ENCODE measurements at regions not wholly inside any gene's neighbourhood (a gene's known extent, or its start where the extent isn't known, plus 50 kb on each side); places are given as distances from the start of the nearest gene placed in this dataset.

DNA sequence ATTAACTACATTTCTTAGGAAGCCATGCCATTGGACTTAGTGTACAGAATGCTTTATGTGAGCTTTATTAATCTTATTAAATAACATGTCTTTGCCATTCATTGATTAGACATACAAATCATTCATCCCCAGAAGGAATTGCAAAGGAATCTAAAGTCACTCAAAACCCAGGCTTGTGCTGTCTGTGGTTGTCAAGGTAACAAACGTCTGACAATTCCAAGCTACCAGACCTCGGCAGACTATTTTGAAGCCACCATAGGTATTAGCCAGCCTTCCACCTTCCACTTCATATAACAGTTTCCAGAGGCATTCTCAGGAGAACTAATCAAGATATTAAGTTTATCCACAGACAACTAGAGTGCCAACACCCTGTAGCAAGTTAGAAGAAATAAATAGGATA lies 135.2 kb upstream of the TUSC1 start:
- H3K36me3 Mint-ChIP-seq: peaks cover 2% of the 10 kb centered on the region; the same call in 1 of the 2 replicates
- H3K9me3 Mint-ChIP-seq: peaks cover 19% of the 10 kb centered on the region
- no peak for TF ChIP-seq SP1 (CRISPR knock-in tag; conservative IDR thresholded peaks at IDR 0.05)
- no peak for TF ChIP-seq ATF1 (CRISPR knock-in tag; IDR thresholded peaks at IDR 0.05)
- no peak for TF ChIP-seq SMAD3 (CRISPR knock-in tag; IDR thresholded peaks at IDR 0.05; ENCODE audit: borderline replicate concordance)
- TF ChIP-seq, protein P1, sequence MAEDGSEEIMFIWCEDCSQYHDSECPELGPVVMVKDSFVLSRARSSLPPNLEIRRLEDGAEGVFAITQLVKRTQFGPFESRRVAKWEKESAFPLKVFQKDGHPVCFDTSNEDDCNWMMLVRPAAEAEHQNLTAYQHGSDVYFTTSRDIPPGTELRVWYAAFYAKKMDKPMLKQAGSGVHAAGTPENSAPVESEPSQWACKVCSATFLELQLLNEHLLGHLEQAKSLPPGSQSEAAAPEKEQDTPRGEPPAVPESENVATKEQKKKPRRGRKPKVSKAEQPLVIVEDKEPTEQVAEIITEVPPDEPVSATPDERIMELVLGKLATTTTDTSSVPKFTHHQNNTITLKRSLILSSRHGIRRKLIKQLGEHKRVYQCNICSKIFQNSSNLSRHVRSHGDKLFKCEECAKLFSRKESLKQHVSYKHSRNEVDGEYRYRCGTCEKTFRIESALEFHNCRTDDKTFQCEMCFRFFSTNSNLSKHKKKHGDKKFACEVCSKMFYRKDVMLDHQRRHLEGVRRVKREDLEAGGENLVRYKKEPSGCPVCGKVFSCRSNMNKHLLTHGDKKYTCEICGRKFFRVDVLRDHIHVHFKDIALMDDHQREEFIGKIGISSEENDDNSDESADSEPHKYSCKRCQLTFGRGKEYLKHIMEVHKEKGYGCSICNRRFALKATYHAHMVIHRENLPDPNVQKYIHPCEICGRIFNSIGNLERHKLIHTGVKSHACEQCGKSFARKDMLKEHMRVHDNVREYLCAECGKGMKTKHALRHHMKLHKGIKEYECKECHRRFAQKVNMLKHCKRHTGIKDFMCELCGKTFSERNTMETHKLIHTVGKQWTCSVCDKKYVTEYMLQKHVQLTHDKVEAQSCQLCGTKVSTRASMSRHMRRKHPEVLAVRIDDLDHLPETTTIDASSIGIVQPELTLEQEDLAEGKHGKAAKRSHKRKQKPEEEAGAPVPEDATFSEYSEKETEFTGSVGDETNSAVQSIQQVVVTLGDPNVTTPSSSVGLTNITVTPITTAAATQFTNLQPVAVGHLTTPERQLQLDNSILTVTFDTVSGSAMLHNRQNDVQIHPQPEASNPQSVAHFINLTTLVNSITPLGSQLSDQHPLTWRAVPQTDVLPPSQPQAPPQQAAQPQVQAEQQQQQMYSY (CRISPR knock-in tag; IDR thresholded peaks at IDR 0.05): no peak
- TF ChIP-seq ZNF138 (CRISPR knock-in tag; conservative IDR thresholded peaks at IDR 0.05): no peak
- no peak for TF ChIP-seq RORB (CRISPR knock-in tag; IDR thresholded peaks at IDR 0.05)
- TF ChIP-seq FOXJ3 (CRISPR knock-in tag; IDR thresholded peaks at IDR 0.05; ENCODE audit: borderline replicate concordance): no peak
- no peak for TF ChIP-seq ELF4 (CRISPR knock-in tag; IDR thresholded peaks at IDR 0.05; ENCODE audit: low read depth)
- TF ChIP-seq ZNF416 (CRISPR knock-in tag; IDR thresholded peaks at IDR 0.05): no peak
- TF ChIP-seq, protein P2, sequence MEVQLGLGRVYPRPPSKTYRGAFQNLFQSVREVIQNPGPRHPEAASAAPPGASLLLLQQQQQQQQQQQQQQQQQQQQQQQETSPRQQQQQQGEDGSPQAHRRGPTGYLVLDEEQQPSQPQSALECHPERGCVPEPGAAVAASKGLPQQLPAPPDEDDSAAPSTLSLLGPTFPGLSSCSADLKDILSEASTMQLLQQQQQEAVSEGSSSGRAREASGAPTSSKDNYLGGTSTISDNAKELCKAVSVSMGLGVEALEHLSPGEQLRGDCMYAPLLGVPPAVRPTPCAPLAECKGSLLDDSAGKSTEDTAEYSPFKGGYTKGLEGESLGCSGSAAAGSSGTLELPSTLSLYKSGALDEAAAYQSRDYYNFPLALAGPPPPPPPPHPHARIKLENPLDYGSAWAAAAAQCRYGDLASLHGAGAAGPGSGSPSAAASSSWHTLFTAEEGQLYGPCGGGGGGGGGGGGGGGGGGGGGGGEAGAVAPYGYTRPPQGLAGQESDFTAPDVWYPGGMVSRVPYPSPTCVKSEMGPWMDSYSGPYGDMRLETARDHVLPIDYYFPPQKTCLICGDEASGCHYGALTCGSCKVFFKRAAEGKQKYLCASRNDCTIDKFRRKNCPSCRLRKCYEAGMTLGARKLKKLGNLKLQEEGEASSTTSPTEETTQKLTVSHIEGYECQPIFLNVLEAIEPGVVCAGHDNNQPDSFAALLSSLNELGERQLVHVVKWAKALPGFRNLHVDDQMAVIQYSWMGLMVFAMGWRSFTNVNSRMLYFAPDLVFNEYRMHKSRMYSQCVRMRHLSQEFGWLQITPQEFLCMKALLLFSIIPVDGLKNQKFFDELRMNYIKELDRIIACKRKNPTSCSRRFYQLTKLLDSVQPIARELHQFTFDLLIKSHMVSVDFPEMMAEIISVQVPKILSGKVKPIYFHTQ (CRISPR knock-in tag; IDR thresholded peaks at IDR 0.05): no peak
- TF ChIP-seq, protein P3, sequence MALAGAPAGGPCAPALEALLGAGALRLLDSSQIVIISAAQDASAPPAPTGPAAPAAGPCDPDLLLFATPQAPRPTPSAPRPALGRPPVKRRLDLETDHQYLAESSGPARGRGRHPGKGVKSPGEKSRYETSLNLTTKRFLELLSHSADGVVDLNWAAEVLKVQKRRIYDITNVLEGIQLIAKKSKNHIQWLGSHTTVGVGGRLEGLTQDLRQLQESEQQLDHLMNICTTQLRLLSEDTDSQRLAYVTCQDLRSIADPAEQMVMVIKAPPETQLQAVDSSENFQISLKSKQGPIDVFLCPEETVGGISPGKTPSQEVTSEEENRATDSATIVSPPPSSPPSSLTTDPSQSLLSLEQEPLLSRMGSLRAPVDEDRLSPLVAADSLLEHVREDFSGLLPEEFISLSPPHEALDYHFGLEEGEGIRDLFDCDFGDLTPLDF (CRISPR knock-in tag; IDR thresholded peaks at IDR 0.05): no peak
- TF ChIP-seq, protein P4, sequence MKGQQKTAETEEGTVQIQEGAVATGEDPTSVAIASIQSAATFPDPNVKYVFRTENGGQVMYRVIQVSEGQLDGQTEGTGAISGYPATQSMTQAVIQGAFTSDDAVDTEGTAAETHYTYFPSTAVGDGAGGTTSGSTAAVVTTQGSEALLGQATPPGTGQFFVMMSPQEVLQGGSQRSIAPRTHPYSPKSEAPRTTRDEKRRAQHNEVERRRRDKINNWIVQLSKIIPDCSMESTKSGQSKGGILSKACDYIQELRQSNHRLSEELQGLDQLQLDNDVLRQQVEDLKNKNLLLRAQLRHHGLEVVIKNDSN (CRISPR knock-in tag; IDR thresholded peaks at IDR 0.05): no peak
- TF ChIP-seq CREM (CRISPR knock-in tag; IDR thresholded peaks at IDR 0.05): no peak
- TF ChIP-seq, protein P5, sequence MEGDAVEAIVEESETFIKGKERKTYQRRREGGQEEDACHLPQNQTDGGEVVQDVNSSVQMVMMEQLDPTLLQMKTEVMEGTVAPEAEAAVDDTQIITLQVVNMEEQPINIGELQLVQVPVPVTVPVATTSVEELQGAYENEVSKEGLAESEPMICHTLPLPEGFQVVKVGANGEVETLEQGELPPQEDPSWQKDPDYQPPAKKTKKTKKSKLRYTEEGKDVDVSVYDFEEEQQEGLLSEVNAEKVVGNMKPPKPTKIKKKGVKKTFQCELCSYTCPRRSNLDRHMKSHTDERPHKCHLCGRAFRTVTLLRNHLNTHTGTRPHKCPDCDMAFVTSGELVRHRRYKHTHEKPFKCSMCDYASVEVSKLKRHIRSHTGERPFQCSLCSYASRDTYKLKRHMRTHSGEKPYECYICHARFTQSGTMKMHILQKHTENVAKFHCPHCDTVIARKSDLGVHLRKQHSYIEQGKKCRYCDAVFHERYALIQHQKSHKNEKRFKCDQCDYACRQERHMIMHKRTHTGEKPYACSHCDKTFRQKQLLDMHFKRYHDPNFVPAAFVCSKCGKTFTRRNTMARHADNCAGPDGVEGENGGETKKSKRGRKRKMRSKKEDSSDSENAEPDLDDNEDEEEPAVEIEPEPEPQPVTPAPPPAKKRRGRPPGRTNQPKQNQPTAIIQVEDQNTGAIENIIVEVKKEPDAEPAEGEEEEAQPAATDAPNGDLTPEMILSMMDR (IDR thresholded peaks at IDR 0.05): no peak
- TF ChIP-seq, protein P6, sequence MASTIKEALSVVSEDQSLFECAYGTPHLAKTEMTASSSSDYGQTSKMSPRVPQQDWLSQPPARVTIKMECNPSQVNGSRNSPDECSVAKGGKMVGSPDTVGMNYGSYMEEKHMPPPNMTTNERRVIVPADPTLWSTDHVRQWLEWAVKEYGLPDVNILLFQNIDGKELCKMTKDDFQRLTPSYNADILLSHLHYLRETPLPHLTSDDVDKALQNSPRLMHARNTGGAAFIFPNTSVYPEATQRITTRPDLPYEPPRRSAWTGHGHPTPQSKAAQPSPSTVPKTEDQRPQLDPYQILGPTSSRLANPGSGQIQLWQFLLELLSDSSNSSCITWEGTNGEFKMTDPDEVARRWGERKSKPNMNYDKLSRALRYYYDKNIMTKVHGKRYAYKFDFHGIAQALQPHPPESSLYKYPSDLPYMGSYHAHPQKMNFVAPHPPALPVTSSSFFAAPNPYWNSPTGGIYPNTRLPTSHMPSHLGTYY (CRISPR knock-in tag; IDR thresholded peaks at IDR 0.05): no peak
- TF ChIP-seq, protein P7, sequence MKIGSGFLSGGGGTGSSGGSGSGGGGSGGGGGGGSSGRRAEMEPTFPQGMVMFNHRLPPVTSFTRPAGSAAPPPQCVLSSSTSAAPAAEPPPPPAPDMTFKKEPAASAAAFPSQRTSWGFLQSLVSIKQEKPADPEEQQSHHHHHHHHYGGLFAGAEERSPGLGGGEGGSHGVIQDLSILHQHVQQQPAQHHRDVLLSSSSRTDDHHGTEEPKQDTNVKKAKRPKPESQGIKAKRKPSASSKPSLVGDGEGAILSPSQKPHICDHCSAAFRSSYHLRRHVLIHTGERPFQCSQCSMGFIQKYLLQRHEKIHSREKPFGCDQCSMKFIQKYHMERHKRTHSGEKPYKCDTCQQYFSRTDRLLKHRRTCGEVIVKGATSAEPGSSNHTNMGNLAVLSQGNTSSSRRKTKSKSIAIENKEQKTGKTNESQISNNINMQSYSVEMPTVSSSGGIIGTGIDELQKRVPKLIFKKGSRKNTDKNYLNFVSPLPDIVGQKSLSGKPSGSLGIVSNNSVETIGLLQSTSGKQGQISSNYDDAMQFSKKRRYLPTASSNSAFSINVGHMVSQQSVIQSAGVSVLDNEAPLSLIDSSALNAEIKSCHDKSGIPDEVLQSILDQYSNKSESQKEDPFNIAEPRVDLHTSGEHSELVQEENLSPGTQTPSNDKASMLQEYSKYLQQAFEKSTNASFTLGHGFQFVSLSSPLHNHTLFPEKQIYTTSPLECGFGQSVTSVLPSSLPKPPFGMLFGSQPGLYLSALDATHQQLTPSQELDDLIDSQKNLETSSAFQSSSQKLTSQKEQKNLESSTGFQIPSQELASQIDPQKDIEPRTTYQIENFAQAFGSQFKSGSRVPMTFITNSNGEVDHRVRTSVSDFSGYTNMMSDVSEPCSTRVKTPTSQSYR (CRISPR knock-in tag; IDR thresholded peaks at IDR 0.05): no peak
- TF ChIP-seq ZNF232 (CRISPR knock-in tag; IDR thresholded peaks at IDR 0.05): no peak
- no peak for TF ChIP-seq TEAD1 (CRISPR knock-in tag; IDR thresholded peaks at IDR 0.05)
- TF ChIP-seq, protein P8, sequence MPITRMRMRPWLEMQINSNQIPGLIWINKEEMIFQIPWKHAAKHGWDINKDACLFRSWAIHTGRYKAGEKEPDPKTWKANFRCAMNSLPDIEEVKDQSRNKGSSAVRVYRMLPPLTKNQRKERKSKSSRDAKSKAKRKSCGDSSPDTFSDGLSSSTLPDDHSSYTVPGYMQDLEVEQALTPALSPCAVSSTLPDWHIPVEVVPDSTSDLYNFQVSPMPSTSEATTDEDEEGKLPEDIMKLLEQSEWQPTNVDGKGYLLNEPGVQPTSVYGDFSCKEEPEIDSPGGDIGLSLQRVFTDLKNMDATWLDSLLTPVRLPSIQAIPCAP (CRISPR knock-in tag; IDR thresholded peaks at IDR 0.05): no peak
- TF ChIP-seq, protein P9, sequence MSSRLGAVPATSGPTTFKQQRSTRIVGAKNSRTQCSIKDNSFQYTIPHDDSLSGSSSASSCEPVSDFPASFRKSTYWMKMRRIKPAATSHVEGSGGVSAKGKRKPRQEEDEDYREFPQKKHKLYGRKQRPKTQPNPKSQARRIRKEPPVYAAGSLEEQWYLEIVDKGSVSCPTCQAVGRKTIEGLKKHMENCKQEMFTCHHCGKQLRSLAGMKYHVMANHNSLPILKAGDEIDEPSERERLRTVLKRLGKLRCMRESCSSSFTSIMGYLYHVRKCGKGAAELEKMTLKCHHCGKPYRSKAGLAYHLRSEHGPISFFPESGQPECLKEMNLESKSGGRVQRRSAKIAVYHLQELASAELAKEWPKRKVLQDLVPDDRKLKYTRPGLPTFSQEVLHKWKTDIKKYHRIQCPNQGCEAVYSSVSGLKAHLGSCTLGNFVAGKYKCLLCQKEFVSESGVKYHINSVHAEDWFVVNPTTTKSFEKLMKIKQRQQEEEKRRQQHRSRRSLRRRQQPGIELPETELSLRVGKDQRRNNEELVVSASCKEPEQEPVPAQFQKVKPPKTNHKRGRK (CRISPR knock-in tag; IDR thresholded peaks at IDR 0.05; ENCODE audit: borderline replicate concordance): no peak
- ChIA-PET POLR2A (no interaction called here), CTCF (no interaction called here)
- DNase-seq (ENCODE audit: low spot score) (no peak), ATAC-seq (no peak)
- H3K4me3 Mint-ChIP-seq: no peak overlapping the region
- H3K27ac Mint-ChIP-seq: no peak overlapping the region
- no peaks in the 10 kb centered on the region for H3K4me1 Mint-ChIP-seq
- H3K27me3 Mint-ChIP-seq (ENCODE audit: low read depth): no peaks in the 10 kb centered on the region
